Psoas muscle (tissue), 7 donors: ENCODE measurements at regions not wholly inside any gene's neighbourhood (a gene's known extent, or its start where the extent isn't known, plus 50 kb on each side); places are given as distances from the start of the nearest gene placed in this dataset.

Experiments
- ATAC-seq, 4 donors: fragments of 200-7000 bp; cut with Tn5 transposase; one replicate each; pipeline ENCODE4 v1.9.1; 2020; ENCODE audit warnings: moderate library complexity in 3 of 4, mild to moderate bottlenecking in 2 of 4
- DNase-seq, 2 donors: peaks; one replicate each; pipeline ENCODE4 v3.0.0-alpha.2; 2020
- H3K27ac ChIP-seq: fragments of 200-600 bp; one replicate; pipeline ENCODE4 v1.8.0; 2022
- H3K27me3 ChIP-seq, 3 donors: fragments of 200-600 bp in 1 of 3; one replicate each; pipeline versions ENCODE4 v1.6.1 to v1.8.0; 2013 to 2022; ENCODE audit warnings: low read length in 2 of 3, mild to moderate bottlenecking in 2 of 3, moderate library complexity in 1 of 3; ENCODE audit not compliant: insufficient read depth in 3 of 3
- H3K36me3 ChIP-seq, 2 donors: fragments of 200-600 bp in 1 of 2; one replicate each; pipeline versions ENCODE4 v1.6.1 to v1.8.0; 2013 to 2022; ENCODE audit warnings: low read depth in 1 of 2, mild to moderate bottlenecking in 1 of 2, moderate library complexity in 1 of 2; ENCODE audit not compliant: insufficient read depth in 1 of 2
- H3K4me1 ChIP-seq: fragments of 200-600 bp; one replicate; pipeline ENCODE4 v1.8.0; 2022
- H3K4me3 ChIP-seq: fragments of 200-600 bp; one replicate; pipeline ENCODE4 v1.8.0; 2022; ENCODE audit warnings: mild to moderate bottlenecking
- H3K9me3 ChIP-seq: fragments of 200-600 bp; one replicate; pipeline ENCODE4 v1.8.0; 2022
- CTCF ChIP-seq: fragments of 200-600 bp; IDR thresholded peaks from one replicate; pipeline ENCODE4 v1.8.0; 2022; ENCODE audit warnings: antibody characterized with exemption
- whole genome bisulfite sequencing, 3 donors: extraction: QIAGEN DNeasy Blood & Tissue Kit; methylation state at CpG; one replicate each; pipeline versions ENCODE4 v1.1.6 to v1.1.7; 2013; 5-methylcytosine and 5-hydroxymethylcytosine counted together
- intact Hi-C, 2 donors: fragments of 100-400 bp; cut with DNase I; formaldehyde crosslinking; loops; one replicate each; pipeline versions ENCODE4 v1.11.0 to v1.14.2; 2022
- donor health status: healthy with polysubstance abuse.
- donor health status: DM: no; HTN: no; CAD: no; lungs with moderate emphysema.
- donor health status: Bipolar disorder and iron deficiency.
- donor health status: healthy.
- donor health status: DM: yes; HTN: yes; CAD: no.
- donor health status: DM: no; HTN: no; CAD: no.
- donor health status: DM: yes; HTN: yes; CAD: no.

GRCh38 chr14:51439896-51440295 lies 199.8 kb downstream of the TMX1 start:
- no peak overlapping the region for H3K27ac ChIP-seq
- no peak for TF ChIP-seq CTCF
- 66 to 70% (median 67%) methylated on average over 4 of the region's 4 CpGs for WGBS, 3 donors
- H3K9me3 ChIP-seq = no peaks in the 10 kb centered on the region
- no peaks in the 10 kb centered on the region for H3K36me3 ChIP-seq
- H3K4me3 ChIP-seq = no peak overlapping the region
- H3K4me1 ChIP-seq = no peaks in the 10 kb centered on the region
- no peak for ATAC-seq
- intact Hi-C loops = no loop called here
- no peak for DNase-seq
- H3K27me3 ChIP-seq = no peaks in the 10 kb centered on the region

GRCh38 chr14:51441001-51441400 lies 201.0 kb downstream of the TMX1 start:
- H3K36me3 ChIP-seq = no peaks in the 10 kb centered on the region
- no peak overlapping the region for H3K27ac ChIP-seq
- WGBS, 3 donors = 86 to 88% (median 88%) methylated on average over 2 of the region's 2 CpGs
- H3K4me3 ChIP-seq = no peak overlapping the region
- intact Hi-C loops = no loop called here
- H3K4me1 ChIP-seq = no peaks in the 10 kb centered on the region
- TF ChIP-seq CTCF = no peak
- no peaks in the 10 kb centered on the region for H3K9me3 ChIP-seq
- no peaks in the 10 kb centered on the region for H3K27me3 ChIP-seq
- DNase-seq (no peak), ATAC-seq (no peak)

- Histone ChIP-seq H3K4me1 (no peaks in the 10 kb centered on the region), H3K4me3 (no peak overlapping the region), H3K27ac (no peak overlapping the region), H3K9me3 (no peaks in the 10 kb centered on the region), H3K36me3 (no peaks in the 10 kb centered on the region), H3K27me3 (no peaks in the 10 kb centered on the region)
- TF ChIP-seq CTCF = no peak
- no peak for DNase-seq
- intact Hi-C loops = no loop called here
- ATAC-seq = no peak
- WGBS, 3 donors = 44 to 85% (median 66%) methylated on average over 2 of the region's 2 CpGs
These were observed 202.6 kb downstream of the TMX1 start for GRCh38 chr14:51442513-51443175.

GRCh38 chr14:51443195-51444018 lies 203.4 kb downstream of the TMX1 start:
- no peak for DNase-seq
- H3K36me3 ChIP-seq = no peaks in the 10 kb centered on the region
- H3K27ac ChIP-seq = no peak overlapping the region
- H3K27me3 ChIP-seq = no peaks in the 10 kb centered on the region
- H3K4me3 ChIP-seq = no peak overlapping the region
- ATAC-seq = no peak
- intact Hi-C loops = no loop called here
- 82 to 89% (median 86%) methylated on average over 5 of the region's 5 CpGs for WGBS, 3 donors
- no peaks in the 10 kb centered on the region for H3K9me3 ChIP-seq
- H3K4me1 ChIP-seq = no peaks in the 10 kb centered on the region
- TF ChIP-seq CTCF = no peak
